ENCODE measurements at regions not wholly inside any gene's neighbourhood (a gene's known extent, or its start where the extent isn't known, plus 50 kb on each side); places are given as distances from the start of the nearest gene placed in this dataset.

DNA sequence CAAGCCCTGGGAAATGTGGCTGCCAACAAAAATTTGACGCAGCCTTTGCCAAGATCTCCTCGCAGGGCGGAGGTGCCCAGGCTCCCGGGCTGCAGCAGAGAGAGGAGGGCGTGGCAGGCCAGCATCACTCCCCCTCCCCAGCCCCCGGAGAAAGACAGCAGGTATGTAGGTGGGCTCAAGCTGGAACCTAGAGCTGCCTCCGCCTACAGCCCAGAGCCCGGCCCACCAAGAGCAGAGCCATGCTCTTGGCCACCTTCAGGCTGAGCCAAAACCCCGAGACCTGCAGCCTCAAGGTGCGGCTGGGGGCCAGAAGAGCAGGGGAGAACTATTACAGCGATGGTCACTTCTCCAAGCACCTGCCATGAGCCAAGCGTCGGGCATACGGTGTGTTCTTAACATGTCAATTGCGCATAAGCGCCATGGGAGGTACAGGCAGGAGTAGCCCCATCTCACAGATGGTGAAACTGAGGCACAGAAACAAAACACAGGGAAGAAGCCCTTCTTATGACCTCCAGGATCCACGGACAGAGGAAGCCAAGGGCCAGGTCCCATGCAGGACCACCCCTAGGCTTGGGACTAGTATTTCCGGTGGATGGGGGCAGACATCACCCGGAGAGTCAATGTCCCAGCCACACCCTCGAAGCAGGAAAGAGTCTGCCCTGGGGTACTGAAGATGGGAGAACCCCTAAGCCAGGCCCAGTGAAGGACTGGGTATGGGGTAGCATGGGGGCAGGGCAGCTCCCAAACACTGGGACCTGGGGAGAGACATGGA lies 109.0 kb downstream of the NCOR2 start:
- H3K79me2 ChIP-seq (ENCODE audit: low read length): peaks cover 31% of the 10 kb centered on the region
- H3K4me2 ChIP-seq (ENCODE audit: low read length): peak overlapping the region; percentile 96
- no peak for TF ChIP-seq EZH2phosphoT487 (IDR thresholded peaks at IDR 0.05; ENCODE audit: low read depth)
- TF ChIP-seq, protein P1, sequence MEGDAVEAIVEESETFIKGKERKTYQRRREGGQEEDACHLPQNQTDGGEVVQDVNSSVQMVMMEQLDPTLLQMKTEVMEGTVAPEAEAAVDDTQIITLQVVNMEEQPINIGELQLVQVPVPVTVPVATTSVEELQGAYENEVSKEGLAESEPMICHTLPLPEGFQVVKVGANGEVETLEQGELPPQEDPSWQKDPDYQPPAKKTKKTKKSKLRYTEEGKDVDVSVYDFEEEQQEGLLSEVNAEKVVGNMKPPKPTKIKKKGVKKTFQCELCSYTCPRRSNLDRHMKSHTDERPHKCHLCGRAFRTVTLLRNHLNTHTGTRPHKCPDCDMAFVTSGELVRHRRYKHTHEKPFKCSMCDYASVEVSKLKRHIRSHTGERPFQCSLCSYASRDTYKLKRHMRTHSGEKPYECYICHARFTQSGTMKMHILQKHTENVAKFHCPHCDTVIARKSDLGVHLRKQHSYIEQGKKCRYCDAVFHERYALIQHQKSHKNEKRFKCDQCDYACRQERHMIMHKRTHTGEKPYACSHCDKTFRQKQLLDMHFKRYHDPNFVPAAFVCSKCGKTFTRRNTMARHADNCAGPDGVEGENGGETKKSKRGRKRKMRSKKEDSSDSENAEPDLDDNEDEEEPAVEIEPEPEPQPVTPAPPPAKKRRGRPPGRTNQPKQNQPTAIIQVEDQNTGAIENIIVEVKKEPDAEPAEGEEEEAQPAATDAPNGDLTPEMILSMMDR (IDR thresholded peaks at IDR 0.05; ENCODE audit: low read depth, low read length): no peak
- H3K27me3 ChIP-seq (ENCODE audit: low read depth, low read length): no peaks in the 10 kb centered on the region
- no peak overlapping the region for H2AFZ ChIP-seq (ENCODE audit: low read depth, low read length)
- H3K36me3 ChIP-seq (replicated peaks; ENCODE audit: low read depth, low read length): peaks cover 34% of the 10 kb centered on the region
- peak overlapping the region; percentile 81 for H3K9ac ChIP-seq (ENCODE audit: low read length)
- peak overlapping the region; percentile 86; the same call in 1 of the 2 replicates for H3K4me3 ChIP-seq (ENCODE audit: low read length)
- H3K4me1 ChIP-seq (ENCODE audit: low read length): peaks cover 49% of the 10 kb centered on the region
- H4K20me1 ChIP-seq (ENCODE audit: insufficient read depth, low read length): peaks cover 20% of the 10 kb centered on the region
- peak overlapping the region; percentile 96 for H3K27ac ChIP-seq (ENCODE audit: low read length)
- H3K9me3 ChIP-seq (ENCODE audit: insufficient read depth, low read length): no peaks in the 10 kb centered on the region

DNA sequence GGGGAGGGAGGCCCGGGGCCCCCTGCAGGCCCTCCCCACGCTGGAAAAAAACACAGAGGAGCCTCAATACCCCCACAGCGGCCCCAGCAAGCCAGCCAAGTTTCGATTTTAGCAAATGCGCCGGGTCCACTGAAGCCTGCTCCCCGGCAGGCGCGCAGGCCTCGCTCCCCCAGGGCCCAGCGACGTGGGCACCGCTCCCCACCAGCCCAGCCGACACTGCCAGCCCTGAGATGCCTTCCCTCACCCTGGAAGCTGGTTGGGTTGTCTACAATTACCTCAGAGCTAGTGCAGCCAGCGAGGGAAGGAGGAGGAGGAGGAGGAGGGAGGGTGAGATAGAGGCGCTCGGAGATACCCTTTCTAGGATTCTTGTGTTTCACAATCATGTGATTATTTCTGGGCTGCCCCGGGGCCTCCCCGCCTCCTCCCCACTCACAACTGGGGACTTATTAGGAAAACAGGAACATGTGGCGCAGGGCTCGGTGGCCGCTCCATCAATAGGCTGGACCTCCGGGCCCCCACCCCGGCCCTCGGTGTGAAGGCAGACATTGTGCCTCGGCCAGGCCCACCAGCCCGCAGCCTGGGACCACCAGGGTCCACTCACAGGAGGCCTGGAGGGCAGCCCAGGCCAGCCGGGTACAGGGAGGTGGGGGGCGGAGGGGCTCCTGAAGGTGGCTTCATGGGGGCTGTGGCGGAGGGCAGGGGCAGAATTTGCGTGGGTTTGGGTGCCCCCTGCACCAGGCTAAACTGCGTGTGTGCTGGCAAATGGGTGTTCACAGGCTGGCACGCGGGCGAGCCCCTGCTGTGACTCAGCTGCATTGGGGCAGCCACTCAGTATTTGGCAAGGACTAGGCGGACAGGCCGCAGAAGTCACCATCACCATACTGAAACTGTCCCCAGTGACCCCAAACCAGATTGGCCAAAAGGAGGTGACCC lies 109.9 kb downstream of the NCOR2 start:
- H3K9me3 ChIP-seq (ENCODE audit: insufficient read depth, low read length): no peaks in the 10 kb centered on the region
- H3K4me2 ChIP-seq (ENCODE audit: low read length): peak overlapping the region; percentile 96
- H3K9ac ChIP-seq (ENCODE audit: low read length): peak overlapping the region; percentile 81
- no peaks in the 10 kb centered on the region for H3K27me3 ChIP-seq (ENCODE audit: low read depth, low read length)
- H2AFZ ChIP-seq (ENCODE audit: low read depth, low read length): no peak overlapping the region
- H3K4me3 ChIP-seq (ENCODE audit: low read length): peak overlapping the region; percentile 86
- TF ChIP-seq, protein P1 (IDR thresholded peaks at IDR 0.05; ENCODE audit: low read depth, low read length): no peak
- TF ChIP-seq EZH2phosphoT487 (IDR thresholded peaks at IDR 0.05; ENCODE audit: low read depth): no peak
- H4K20me1 ChIP-seq (ENCODE audit: insufficient read depth, low read length): peaks cover 25% of the 10 kb centered on the region
- H3K36me3 ChIP-seq (replicated peaks; ENCODE audit: low read depth, low read length): peaks cover 34% of the 10 kb centered on the region
- peaks cover 39% of the 10 kb centered on the region for H3K79me2 ChIP-seq (ENCODE audit: low read length)
- H3K27ac ChIP-seq (ENCODE audit: low read length): peak overlapping the region; percentile 96
- H3K4me1 ChIP-seq (ENCODE audit: low read length): peaks cover 58% of the 10 kb centered on the region

DNA sequence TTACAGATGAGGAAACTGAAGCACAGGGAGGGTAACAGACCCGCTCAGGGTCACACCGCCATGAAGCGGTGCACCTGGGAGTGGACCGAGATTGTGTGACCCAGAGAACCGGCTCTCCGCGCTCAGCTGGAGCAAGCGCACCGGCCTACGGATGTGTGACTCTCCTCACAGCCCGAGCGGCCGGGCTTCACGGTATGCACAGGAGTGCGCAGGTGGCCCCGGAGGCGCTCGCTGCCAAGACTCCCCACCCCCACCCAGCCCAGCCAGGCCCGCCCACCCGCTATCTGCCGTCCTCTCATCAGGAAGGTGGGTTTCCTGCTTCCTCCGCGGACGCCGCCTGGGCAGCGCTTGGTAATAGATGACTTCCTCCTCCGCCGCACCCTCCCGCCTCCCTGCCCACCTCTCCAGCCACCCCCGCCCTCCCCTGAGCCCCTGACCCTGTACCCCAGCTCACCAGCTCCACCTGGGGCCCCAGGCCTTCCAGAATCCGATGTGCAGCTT lies 110.7 kb downstream of the NCOR2 start:
- Histone ChIP-seq H3K4me3 (ENCODE audit: low read length) (peak overlapping the region; percentile 86), H3K79me2 (ENCODE audit: low read length) (peaks cover 47% of the 10 kb centered on the region), H3K4me1 (ENCODE audit: low read length) (peaks cover 63% of the 10 kb centered on the region), H3K9ac (ENCODE audit: low read length) (peak overlapping the region; percentile 81), H2AFZ (ENCODE audit: low read depth, low read length) (no peak overlapping the region), H3K27me3 (ENCODE audit: low read depth, low read length) (no peaks in the 10 kb centered on the region), H3K36me3 (replicated peaks; ENCODE audit: low read depth, low read length) (peaks cover 34% of the 10 kb centered on the region), H3K9me3 (ENCODE audit: insufficient read depth, low read length) (no peaks in the 10 kb centered on the region), H3K4me2 (ENCODE audit: low read length) (peak overlapping the region; percentile 96), H3K27ac (ENCODE audit: low read length) (peak overlapping the region; percentile 96), H4K20me1 (ENCODE audit: insufficient read depth, low read length) (peaks cover 27% of the 10 kb centered on the region)
- TF ChIP-seq EZH2phosphoT487 (IDR thresholded peaks at IDR 0.05; ENCODE audit: low read depth): no peak
- TF ChIP-seq, protein P1 (IDR thresholded peaks at IDR 0.05; ENCODE audit: low read depth, low read length): no peak

Measured in OCI-LY3 (cell line).